ENCODE measurements at regions not wholly inside any gene's neighbourhood (a gene's known extent, or its start where the extent isn't known, plus 50 kb on each side); places are given as distances from the start of the nearest gene placed in this dataset.

GRCh38 chr7:41197769-41198168 lies 505.1 kb downstream of the INHBA start:
- no peak for DNase-seq
- ATAC-seq (ENCODE audit: low read depth) = no peak

GRCh38 chr7:41193738-41194282 lies 509.1 kb downstream of the INHBA start:
- POLR2A ChIA-PET = no interaction called here
- H3K27ac Mint-ChIP-seq = no peak overlapping the region
- intact Hi-C loops (cut with micrococcal nuclease) = no loop called here
- CTCF ChIA-PET = no interaction called here
- no peak overlapping the region for H3K4me3 Mint-ChIP-seq
- ATAC-seq (ENCODE audit: low read depth) (no peak), DNase-seq (no peak)
- no peaks in the 10 kb centered on the region for H3K4me1 Mint-ChIP-seq
- no peaks in the 10 kb centered on the region for H3K36me3 Mint-ChIP-seq (ENCODE audit: low read depth)
- no peaks in the 10 kb centered on the region for H3K9me3 Mint-ChIP-seq
- H3K27me3 Mint-ChIP-seq = no peaks in the 10 kb centered on the region
- TF ChIP-seq, protein P1, sequence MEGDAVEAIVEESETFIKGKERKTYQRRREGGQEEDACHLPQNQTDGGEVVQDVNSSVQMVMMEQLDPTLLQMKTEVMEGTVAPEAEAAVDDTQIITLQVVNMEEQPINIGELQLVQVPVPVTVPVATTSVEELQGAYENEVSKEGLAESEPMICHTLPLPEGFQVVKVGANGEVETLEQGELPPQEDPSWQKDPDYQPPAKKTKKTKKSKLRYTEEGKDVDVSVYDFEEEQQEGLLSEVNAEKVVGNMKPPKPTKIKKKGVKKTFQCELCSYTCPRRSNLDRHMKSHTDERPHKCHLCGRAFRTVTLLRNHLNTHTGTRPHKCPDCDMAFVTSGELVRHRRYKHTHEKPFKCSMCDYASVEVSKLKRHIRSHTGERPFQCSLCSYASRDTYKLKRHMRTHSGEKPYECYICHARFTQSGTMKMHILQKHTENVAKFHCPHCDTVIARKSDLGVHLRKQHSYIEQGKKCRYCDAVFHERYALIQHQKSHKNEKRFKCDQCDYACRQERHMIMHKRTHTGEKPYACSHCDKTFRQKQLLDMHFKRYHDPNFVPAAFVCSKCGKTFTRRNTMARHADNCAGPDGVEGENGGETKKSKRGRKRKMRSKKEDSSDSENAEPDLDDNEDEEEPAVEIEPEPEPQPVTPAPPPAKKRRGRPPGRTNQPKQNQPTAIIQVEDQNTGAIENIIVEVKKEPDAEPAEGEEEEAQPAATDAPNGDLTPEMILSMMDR (IDR thresholded peaks at IDR 0.05) = no peak

More at GRCh38 chr7:41197769-41198168, 505.1 kb downstream of the INHBA start:
- ChIA-PET POLR2A (no interaction called here), CTCF (no interaction called here)
- Mint-ChIP-seq H3K4me3 (no peak overlapping the region), H3K27ac (no peak overlapping the region), H3K27me3 (no peaks in the 10 kb centered on the region), H3K36me3 (ENCODE audit: low read depth) (no peaks in the 10 kb centered on the region), H3K9me3 (no peaks in the 10 kb centered on the region), H3K4me1 (no peaks in the 10 kb centered on the region)
- TF ChIP-seq, protein P1 (IDR thresholded peaks at IDR 0.05) = no peak
- intact Hi-C loops (cut with micrococcal nuclease) = no loop called here

DNA sequence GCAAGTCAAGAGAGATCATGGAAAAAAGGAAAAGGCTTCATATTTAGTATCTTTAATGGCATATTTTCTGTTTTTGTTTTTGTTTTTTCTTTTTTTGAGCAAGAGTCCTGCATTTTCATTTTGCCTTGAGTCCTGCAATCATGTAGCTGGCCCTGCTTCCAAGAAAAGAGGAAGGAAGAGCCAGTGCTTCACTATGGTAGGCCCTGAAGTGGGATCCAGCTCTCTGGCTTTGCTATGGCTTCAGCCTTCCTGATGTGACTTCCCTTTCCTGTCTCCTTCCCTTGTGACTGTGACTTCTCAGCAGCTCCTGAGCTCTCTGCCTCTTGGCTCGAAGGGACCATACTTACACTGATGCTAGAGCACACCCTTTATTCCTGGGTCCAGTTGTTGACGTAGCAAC lies 512.3 kb downstream of the INHBA start:
- ChIA-PET CTCF (no interaction called here), POLR2A (no interaction called here)
- no peaks in the 10 kb centered on the region for H3K36me3 Mint-ChIP-seq (ENCODE audit: low read depth)
- H3K9me3 Mint-ChIP-seq = no peaks in the 10 kb centered on the region
- no peak overlapping the region for H3K4me3 Mint-ChIP-seq
- no peaks in the 10 kb centered on the region for H3K27me3 Mint-ChIP-seq
- ATAC-seq (ENCODE audit: low read depth) = no peak
- H3K4me1 Mint-ChIP-seq = no peaks in the 10 kb centered on the region
- intact Hi-C loops (cut with micrococcal nuclease) = no loop called here
- no peak overlapping the region for H3K27ac Mint-ChIP-seq
- no peak for DNase-seq
- TF ChIP-seq, protein P1 (IDR thresholded peaks at IDR 0.05) = no peak

DNA sequence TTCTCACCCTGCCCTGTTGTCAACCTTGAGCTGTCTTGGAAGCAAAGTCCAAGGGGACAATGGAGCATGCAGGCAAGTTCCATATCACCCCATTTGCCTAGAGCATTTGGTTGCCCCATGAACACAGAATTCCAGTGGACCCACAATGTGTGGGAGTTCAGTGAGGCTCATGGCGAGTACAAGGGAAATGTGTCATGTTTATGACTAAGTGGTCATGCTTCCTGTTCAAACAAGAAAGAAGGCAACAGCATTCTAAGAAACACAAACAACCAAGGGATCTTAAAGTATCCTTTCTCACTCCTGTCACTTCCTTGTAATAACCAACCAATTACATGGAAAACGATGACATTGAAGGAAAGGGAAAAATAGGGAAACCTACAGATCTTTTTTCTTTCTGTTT lies 513.0 kb downstream of the INHBA start:
- no peaks in the 10 kb centered on the region for H3K4me1 Mint-ChIP-seq
- DNase-seq (no peak), ATAC-seq (ENCODE audit: low read depth) (no peak)
- no peak overlapping the region for H3K4me3 Mint-ChIP-seq
- no peaks in the 10 kb centered on the region for H3K9me3 Mint-ChIP-seq
- no peak overlapping the region for H3K27ac Mint-ChIP-seq
- POLR2A ChIA-PET = no interaction called here
- TF ChIP-seq, protein P1 (IDR thresholded peaks at IDR 0.05) = no peak
- H3K27me3 Mint-ChIP-seq = no peaks in the 10 kb centered on the region
- H3K36me3 Mint-ChIP-seq (ENCODE audit: low read depth) = no peaks in the 10 kb centered on the region
- intact Hi-C loops (cut with micrococcal nuclease) = no loop called here
- CTCF ChIA-PET = no interaction called here

GRCh38 chr7:41188163-41189130 lies 514.4 kb downstream of the INHBA start:
- H3K4me1 Mint-ChIP-seq = no peaks in the 10 kb centered on the region
- no peaks in the 10 kb centered on the region for H3K27me3 Mint-ChIP-seq
- TF ChIP-seq, protein P1 (IDR thresholded peaks at IDR 0.05) = no peak
- DNase-seq = no peak
- POLR2A ChIA-PET = no interaction called here
- intact Hi-C loops (cut with micrococcal nuclease) = no loop called here
- no peaks in the 10 kb centered on the region for H3K36me3 Mint-ChIP-seq (ENCODE audit: low read depth)
- ATAC-seq (ENCODE audit: low read depth) = no peak
- CTCF ChIA-PET = no interaction called here
- no peak overlapping the region for H3K4me3 Mint-ChIP-seq
- H3K27ac Mint-ChIP-seq = no peak overlapping the region
- no peaks in the 10 kb centered on the region for H3K9me3 Mint-ChIP-seq
